ENCODE measurements at regions not wholly inside any gene's neighbourhood (a gene's known extent, or its start where the extent isn't known, plus 50 kb on each side); places are given as distances from the start of the nearest gene placed in this dataset.

DNA sequence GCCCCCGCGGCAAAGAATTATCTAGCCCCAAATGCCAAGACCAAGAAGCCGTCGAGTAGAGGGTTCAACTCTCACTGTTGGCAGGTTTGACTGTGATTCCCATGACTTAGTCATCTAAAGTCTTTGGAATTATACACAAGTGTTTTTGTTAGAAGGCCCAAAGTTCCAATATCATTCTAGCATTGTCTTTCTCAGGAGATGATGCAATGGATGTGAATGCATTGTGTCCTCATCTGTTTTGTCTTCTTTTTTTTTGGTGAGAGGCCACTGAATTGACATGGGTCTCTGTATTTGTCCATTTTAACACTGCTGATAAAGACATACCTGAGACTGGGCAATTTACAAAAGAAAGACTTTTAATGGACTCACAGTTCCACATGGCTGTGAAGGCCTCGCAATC is 290.5 kb upstream of the ZFP64 start:
- TF ChIP-seq EZH2 (IDR thresholded peaks at IDR 0.05; ENCODE audit: insufficient read depth, poor library complexity, severe bottlenecking) (no peak), EZH2phosphoT487 (IDR thresholded peaks at IDR 0.05; ENCODE audit: insufficient read depth, low read depth) (no peak)
